ENCODE measurements at regions not wholly inside any gene's neighbourhood (a gene's known extent, or its start where the extent isn't known, plus 50 kb on each side); places are given as distances from the start of the nearest gene placed in this dataset.

- no peak for DNase-seq (ENCODE audit: low read depth)
Observed at GRCh38 chr7:82685214-82685613, 241.6 kb upstream of the CACNA2D1 start.

GRCh38 chr7:82678716-82679115 lies 235.1 kb upstream of the CACNA2D1 start:
- H3K4me3 ChIP-seq (ENCODE audit: low read depth, low read length): peak overlapping the region; percentile 21
- TF ChIP-seq CTCF (IDR thresholded peaks at IDR 0.05; ENCODE audit: control insufficient read depth, extremely low read depth, insufficient read depth): no peak
- peak; percentile 17 for DNase-seq (ENCODE audit: low read depth)

More at GRCh38 chr7:82685214-82685613, 241.6 kb upstream of the CACNA2D1 start:
- TF ChIP-seq CTCF (IDR thresholded peaks at IDR 0.05; ENCODE audit: control insufficient read depth, extremely low read depth, insufficient read depth): no peak
- H3K4me3 ChIP-seq (ENCODE audit: low read depth, low read length): no peak overlapping the region

- no peak for TF ChIP-seq CTCF (IDR thresholded peaks at IDR 0.05; ENCODE audit: control insufficient read depth, extremely low read depth, insufficient read depth)
- DNase-seq (ENCODE audit: low read depth): peak; percentile 73
- H3K4me3 ChIP-seq (ENCODE audit: low read depth, low read length): peak overlapping the region; percentile 21
Observed at GRCh38 chr7:82678259-82678658, 234.7 kb upstream of the CACNA2D1 start.

GRCh38 chr7:82677493-82677892 lies 233.9 kb upstream of the CACNA2D1 start:
- TF ChIP-seq CTCF (IDR thresholded peaks at IDR 0.05; ENCODE audit: control insufficient read depth, extremely low read depth, insufficient read depth): no peak
- no peak for DNase-seq (ENCODE audit: low read depth)
- no peak overlapping the region for H3K4me3 ChIP-seq (ENCODE audit: low read depth, low read length)

GRCh38 chr7:82676777-82677463 lies 233.3 kb upstream of the CACNA2D1 start:
- no peak for TF ChIP-seq CTCF (IDR thresholded peaks at IDR 0.05; ENCODE audit: control insufficient read depth, extremely low read depth, insufficient read depth)
- no peak overlapping the region for H3K4me3 ChIP-seq (ENCODE audit: low read depth, low read length)
- no peak for DNase-seq (ENCODE audit: low read depth)

GRCh38 chr7:82675396-82675795 lies 231.8 kb upstream of the CACNA2D1 start:
- TF ChIP-seq CTCF (IDR thresholded peaks at IDR 0.05; ENCODE audit: control insufficient read depth, extremely low read depth, insufficient read depth): no peak

GRCh38 chr7:82674268-82674667 lies 230.7 kb upstream of the CACNA2D1 start:
- DNase-seq (ENCODE audit: low read depth): no peak
- no peak for TF ChIP-seq CTCF (IDR thresholded peaks at IDR 0.05; ENCODE audit: control insufficient read depth, extremely low read depth, insufficient read depth)
- H3K4me3 ChIP-seq (ENCODE audit: low read depth, low read length): no peak overlapping the region

More at GRCh38 chr7:82675396-82675795, 231.8 kb upstream of the CACNA2D1 start:
- no peak overlapping the region for H3K4me3 ChIP-seq (ENCODE audit: low read depth, low read length)
- DNase-seq (ENCODE audit: low read depth): no peak
